Epithelial cell of proximal tubule (primary cell): ENCODE measurements at regions not wholly inside any gene's neighbourhood (a gene's known extent, or its start where the extent isn't known, plus 50 kb on each side); places are given as distances from the start of the nearest gene placed in this dataset.

Experiments
- DNase-seq: peaks from one replicate; pipeline ENCODE4 v3.0.0-alpha.2; 2011; ENCODE audit warnings: low read depth
- H3K4me3 ChIP-seq: 2 replicates; pipeline ENCODE4 v1.5.1; 2011; ENCODE audit warnings: low read depth, mild to moderate bottlenecking, low read length
- TF ChIP-seq, protein P1 (sequence below): conservative IDR thresholded peaks from 2 replicates; pipeline ENCODE4 v1.5.1; 2012; ENCODE audit warnings: low read depth, mild to moderate bottlenecking, low read length

DNA sequence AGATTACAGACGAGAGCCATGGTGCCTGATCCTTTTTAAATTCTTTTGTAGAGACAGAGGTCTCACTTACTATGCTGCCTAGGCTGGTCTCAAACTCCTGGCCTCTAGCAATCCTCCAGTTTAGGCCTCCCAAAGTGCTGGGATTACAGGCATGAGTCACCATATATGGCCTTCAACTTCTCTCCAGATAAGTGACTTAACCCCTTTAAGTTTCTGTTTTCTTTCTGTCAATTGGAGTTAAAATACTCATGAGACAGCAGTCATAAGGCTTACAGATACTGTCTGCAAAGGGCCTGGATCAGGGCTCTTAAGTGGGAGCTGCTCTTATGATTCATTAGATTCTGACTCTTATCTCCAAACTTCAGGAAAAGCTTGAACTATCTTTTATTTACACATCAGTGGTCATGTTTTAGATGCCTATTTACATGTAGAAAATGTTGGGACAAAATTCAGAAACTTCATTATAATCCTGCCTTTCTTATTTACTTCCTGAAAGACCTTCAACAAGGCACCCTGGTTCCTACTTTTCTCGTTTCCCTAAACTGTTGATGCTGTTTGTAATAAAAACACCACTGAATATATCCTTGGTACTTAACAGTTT is 271.5 kb upstream of the TBX3 start:
- no peak overlapping the region for H3K4me3 ChIP-seq
- DNase-seq = no peak
- TF ChIP-seq, protein P1, sequence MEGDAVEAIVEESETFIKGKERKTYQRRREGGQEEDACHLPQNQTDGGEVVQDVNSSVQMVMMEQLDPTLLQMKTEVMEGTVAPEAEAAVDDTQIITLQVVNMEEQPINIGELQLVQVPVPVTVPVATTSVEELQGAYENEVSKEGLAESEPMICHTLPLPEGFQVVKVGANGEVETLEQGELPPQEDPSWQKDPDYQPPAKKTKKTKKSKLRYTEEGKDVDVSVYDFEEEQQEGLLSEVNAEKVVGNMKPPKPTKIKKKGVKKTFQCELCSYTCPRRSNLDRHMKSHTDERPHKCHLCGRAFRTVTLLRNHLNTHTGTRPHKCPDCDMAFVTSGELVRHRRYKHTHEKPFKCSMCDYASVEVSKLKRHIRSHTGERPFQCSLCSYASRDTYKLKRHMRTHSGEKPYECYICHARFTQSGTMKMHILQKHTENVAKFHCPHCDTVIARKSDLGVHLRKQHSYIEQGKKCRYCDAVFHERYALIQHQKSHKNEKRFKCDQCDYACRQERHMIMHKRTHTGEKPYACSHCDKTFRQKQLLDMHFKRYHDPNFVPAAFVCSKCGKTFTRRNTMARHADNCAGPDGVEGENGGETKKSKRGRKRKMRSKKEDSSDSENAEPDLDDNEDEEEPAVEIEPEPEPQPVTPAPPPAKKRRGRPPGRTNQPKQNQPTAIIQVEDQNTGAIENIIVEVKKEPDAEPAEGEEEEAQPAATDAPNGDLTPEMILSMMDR = no peak

DNA sequence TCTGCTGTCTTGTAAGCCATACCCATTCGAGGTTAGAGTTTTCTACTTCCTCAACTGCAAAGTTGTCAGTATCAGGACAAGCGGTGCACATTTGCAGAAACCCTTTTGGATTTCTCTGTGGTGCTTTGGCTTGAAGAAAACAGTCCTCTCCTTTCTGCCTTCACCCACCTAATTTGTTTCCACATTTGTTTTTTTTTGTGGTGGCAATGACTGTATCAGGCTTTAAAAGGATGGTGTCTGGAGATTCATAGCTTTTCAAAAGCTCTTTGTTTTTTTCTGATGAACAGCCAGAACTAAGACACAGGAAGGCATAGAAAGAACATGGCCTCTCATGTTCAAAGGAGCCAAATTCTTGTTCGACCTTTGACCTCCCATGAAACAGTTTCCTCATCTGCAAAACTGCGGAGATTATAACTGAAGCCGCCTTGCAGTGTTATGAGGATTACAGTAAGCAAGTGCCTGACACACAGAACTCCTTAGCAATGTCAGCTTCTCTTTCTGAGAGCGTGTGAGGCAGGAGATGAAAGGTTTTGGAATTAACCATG is 270.6 kb upstream of the TBX3 start:
- TF ChIP-seq, protein P1 = no peak
- H3K4me3 ChIP-seq = no peak overlapping the region
- no peak for DNase-seq

DNA sequence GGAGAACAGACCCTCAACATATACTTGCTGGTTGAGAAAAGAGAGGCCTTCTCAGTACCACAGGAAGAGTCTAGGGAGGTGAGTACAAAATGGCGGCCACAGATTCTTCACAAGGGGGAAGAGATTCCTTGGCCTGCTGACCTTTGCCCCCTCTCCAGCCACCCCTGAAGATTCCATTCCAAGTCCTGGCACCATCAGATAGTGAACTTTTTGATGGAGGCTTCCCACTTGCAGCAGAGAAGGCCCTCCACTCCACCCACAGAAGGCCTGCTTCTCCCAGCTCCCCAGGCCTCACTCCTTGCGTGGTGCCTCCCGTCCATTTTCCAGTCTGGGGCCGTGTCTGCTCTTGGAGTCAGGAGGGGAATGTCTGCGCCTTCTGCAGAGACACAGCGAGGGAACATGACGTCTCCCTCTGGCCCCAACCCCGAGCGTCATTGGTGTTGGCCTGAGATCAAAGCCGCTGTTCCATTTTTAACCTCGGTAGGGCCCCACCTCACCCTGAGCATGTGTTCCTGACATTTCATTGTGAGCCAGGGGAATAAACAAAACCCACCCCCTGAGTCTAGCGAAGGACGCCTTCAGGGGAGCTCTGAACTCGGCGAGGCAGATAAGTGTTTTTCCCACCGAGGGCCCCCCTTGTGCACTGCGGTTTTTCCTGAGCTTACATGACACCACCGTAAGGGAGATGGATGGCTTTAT is 268.7 kb upstream of the TBX3 start:
- no peak for DNase-seq
- no peak overlapping the region for H3K4me3 ChIP-seq
- TF ChIP-seq, protein P1 = no peak

DNA sequence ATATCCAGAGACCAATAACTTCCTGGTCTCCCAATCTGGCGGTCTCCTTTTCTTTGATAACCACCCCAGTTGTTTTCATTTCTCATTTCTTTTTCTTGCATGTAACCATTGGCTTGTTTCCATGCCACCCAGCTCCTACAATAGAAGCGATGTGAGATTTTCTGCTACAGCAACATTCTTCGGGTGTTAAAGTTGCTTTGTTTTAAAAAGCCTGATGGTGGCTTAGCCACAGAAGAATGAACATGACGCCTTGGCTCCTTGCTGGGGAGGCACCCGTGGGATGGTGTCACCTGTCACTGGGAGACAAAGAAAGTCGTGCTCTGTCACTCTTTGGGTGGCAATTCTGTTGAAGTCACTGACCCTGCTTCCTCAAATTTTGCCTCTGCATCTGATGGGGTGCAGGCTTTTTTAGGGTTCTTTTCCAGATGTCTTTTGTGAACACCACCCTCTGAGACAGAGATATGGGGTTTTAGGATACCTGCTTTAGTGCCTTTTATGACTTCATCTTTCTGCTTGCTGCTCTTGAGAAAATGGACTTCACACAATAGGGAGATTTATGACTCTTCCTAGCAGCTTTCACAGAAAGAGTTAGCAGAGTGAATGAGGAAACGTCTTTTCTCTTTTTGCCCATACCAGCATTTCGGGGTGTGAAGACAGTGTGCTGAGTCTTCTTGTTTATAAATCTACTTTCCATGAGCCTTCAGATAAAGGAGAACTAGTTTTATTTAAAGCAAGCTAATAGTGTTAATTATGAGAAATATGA is 265.3 kb upstream of the TBX3 start:
- DNase-seq = no peak
- TF ChIP-seq, protein P1 = no peak
- no peak overlapping the region for H3K4me3 ChIP-seq

DNA sequence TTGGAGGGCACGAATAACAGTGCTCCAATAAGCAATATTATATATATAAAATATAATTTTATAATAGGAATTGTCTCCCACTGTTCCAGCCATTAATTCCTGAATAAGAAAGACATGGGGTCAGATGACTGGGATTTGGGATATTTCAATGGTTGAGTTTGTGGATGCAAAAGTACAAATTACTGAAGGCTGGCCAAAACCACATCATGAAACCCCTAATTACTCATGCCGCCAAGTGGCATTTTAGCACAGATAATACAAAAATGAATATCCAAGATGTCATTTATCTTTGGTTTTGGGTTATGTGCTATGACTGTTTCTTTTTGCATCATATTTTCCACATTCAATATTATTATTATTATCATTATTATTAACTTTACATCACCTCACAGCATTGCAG is 261.4 kb upstream of the TBX3 start:
- no peak for DNase-seq
- TF ChIP-seq, protein P1 = no peak
- H3K4me3 ChIP-seq = no peak overlapping the region

DNA sequence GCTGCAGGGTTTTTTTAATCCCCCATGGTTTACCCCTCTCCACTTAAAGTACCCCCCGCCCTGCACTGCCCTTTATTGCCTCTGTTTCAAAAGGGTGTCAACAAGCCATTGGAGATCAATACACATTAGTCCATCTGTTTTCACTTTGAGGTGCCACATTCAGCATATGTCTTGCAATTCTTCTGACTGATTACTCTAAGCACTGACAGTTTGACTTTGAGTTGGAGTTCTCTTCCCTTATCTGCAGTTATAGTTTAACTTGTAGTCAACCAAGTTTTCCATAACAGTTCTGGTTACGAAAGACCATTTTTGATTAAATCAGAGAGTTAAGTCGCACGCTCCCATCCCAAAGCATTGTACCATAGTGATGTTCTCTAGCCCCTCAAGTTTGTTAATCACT is 260.8 kb upstream of the TBX3 start:
- no peak for DNase-seq
- TF ChIP-seq, protein P1 = no peak
- no peak overlapping the region for H3K4me3 ChIP-seq
